NT2/D1 (cell line): ENCODE measurements at regions not wholly inside any gene's neighbourhood (a gene's known extent, or its start where the extent isn't known, plus 50 kb on each side); places are given as distances from the start of the nearest gene placed in this dataset.

ENCODE experiments used
- SUZ12 ChIP-seq: IDR thresholded peaks from 2 replicates; pipeline ENCODE4 v1.6.1; 2011; ENCODE audit not compliant: insufficient read length, insufficient read depth; ENCODE audit errors: extremely low read depth
- YY1 ChIP-seq: IDR thresholded peaks from 2 replicates; pipeline ENCODE4 v1.6.1; 2011; ENCODE audit not compliant: insufficient read length, insufficient read depth

GRCh38 chr9:99436616-99437015 lies 214.5 kb downstream of the SEC61B start:
- TF ChIP-seq SUZ12 (no peak), YY1 (no peak)
